Left ventricle myocardium inferior (tissue), 1 donor: ENCODE measurements at regions not wholly inside any gene's neighbourhood (a gene's known extent, or its start where the extent isn't known, plus 50 kb on each side); places are given as distances from the start of the nearest gene placed in this dataset.

ENCODE experiments used
- DNase-seq: peaks from one replicate; pipeline ENCODE4 v3.0.0-alpha.2; 2020
- H3K27ac ChIP-seq: fragments of 200-600 bp; replicated peaks from 2 replicates; pipeline ENCODE4 v1.8.0; 2021
- H3K27me3 ChIP-seq: fragments of 200-600 bp; 2 replicates; pipeline ENCODE4 v1.8.0; 2021; ENCODE audit warnings: low read depth
- H3K36me3 ChIP-seq: fragments of 200-600 bp; 2 replicates; pipeline ENCODE4 v1.8.0; 2021
- H3K4me1 ChIP-seq: fragments of 200-600 bp; 2 replicates; pipeline ENCODE4 v1.8.0; 2021
- H3K4me3 ChIP-seq: fragments of 200-600 bp; 2 replicates; pipeline ENCODE4 v1.8.0; 2021; ENCODE audit warnings: mild to moderate bottlenecking, moderate library complexity
- H3K9me3 ChIP-seq: fragments of 200-600 bp; replicated peaks from 2 replicates; pipeline ENCODE4 v1.8.0; 2021
- CTCF ChIP-seq: fragments of 200-600 bp; IDR thresholded peaks from 2 replicates; pipeline ENCODE4 v1.8.0; 2021; ENCODE audit warnings: antibody characterized with exemption, mild to moderate bottlenecking, borderline replicate concordance
- intact Hi-C: fragments of 100-400 bp; cut with micrococcal nuclease; formaldehyde crosslinking; loops from one replicate; pipeline ENCODE4 v1.11.0; 2022
- donor health status: DM: no; HTN: yes; CAD: no; lungs with severe emphysema.

DNA sequence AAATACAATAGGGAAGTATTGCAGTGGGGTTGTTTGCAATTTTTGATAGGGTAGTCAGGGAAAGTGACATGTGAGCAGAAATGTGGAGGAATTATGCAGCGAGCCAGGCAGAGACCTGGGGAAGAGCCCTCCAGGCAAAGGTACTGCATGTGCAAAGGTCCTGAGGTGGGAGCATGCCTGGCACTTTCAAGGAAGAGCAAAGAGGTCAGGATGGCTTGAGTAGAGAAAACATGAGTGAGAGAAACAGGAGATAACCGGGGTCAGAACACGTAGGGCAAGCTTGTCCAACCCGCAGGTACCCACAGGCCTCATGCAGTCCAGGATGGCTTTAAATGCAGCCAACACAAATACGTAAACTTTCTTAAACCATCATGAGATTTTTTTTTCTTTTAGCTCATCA lies 71.0 kb downstream of the COQ2 start:
- Histone ChIP-seq H3K4me3 (no peak overlapping the region), H3K9me3 (peaks cover 2% of the 10 kb centered on the region), H3K27ac (no peak overlapping the region), H3K36me3 (no peaks in the 10 kb centered on the region), H3K27me3 (no peaks in the 10 kb centered on the region), H3K4me1 (no peaks in the 10 kb centered on the region)
- intact Hi-C loops, result no loop called here
- DNase-seq, result no peak
- TF ChIP-seq CTCF, result no peak

- Histone ChIP-seq H3K36me3 (no peaks in the 10 kb centered on the region), H3K4me1 (no peaks in the 10 kb centered on the region), H3K9me3 (peaks cover 2% of the 10 kb centered on the region), H3K27me3 (no peaks in the 10 kb centered on the region), H3K27ac (no peak overlapping the region), H3K4me3 (no peak overlapping the region)
- no peak for TF ChIP-seq CTCF
- DNase-seq, result no peak
- intact Hi-C loops, result no loop called here
Measured at GRCh38 chr4:83212041-83212851, 72.4 kb downstream of the COQ2 start.

GRCh38 chr4:83209419-83209818 lies 75.2 kb downstream of the COQ2 start:
- TF ChIP-seq CTCF, result no peak
- H3K9me3 ChIP-seq, result no peaks in the 10 kb centered on the region
- H3K27me3 ChIP-seq, result no peaks in the 10 kb centered on the region
- no peak overlapping the region for H3K4me3 ChIP-seq
- intact Hi-C loops, result no loop called here
- no peak for DNase-seq
- H3K27ac ChIP-seq, result no peak overlapping the region
- H3K36me3 ChIP-seq, result no peaks in the 10 kb centered on the region
- no peaks in the 10 kb centered on the region for H3K4me1 ChIP-seq

GRCh38 chr4:83208371-83209365 lies 75.9 kb downstream of the COQ2 start:
- DNase-seq, result no peak
- no peak overlapping the region for H3K27ac ChIP-seq
- H3K4me3 ChIP-seq, result no peak overlapping the region
- H3K9me3 ChIP-seq, result no peaks in the 10 kb centered on the region
- no peak for TF ChIP-seq CTCF
- H3K4me1 ChIP-seq, result no peaks in the 10 kb centered on the region
- intact Hi-C loops, result no loop called here
- no peaks in the 10 kb centered on the region for H3K27me3 ChIP-seq
- no peaks in the 10 kb centered on the region for H3K36me3 ChIP-seq

DNA sequence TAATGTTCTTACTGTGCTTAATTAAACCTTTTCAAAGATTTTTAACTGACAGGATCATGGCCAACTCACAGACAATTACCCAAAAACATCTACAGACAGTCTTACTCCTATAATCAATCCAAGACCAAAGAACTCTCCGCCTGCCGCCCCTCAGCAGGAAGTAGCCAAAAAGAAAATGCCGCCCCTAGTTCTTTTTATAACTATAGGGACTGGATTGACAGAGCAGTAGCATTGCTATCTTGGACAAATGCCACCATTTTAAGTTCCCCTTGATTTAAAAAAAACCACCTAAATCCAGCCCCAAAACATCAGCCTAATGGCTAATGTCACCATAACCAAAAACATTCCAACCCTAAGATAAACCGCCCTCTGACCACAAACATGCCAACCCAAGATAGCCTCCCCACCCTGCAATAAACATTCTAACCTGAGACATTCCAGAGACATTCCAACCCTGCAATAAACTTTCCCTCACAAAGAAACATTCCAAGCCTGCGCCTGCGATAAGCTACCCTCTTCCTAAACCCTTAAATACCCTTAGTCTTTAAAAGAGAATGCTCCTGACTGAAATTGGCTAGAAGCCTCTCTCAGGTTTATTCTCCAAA lies 77.0 kb downstream of the COQ2 start:
- TF ChIP-seq CTCF, result no peak
- Histone ChIP-seq H3K9me3 (no peaks in the 10 kb centered on the region), H3K4me1 (no peaks in the 10 kb centered on the region), H3K27me3 (no peaks in the 10 kb centered on the region), H3K27ac (no peak overlapping the region), H3K4me3 (no peak overlapping the region), H3K36me3 (no peaks in the 10 kb centered on the region)
- intact Hi-C loops, result no loop called here
- DNase-seq, result no peak
